Activated CD4-positive, alpha-beta T cell treated with anti-CD3 and anti-CD28 coated beads, Interleukin-2, amount 50 U/mL, for 4 hours (primary cell): ENCODE measurements at regions not wholly inside any gene's neighbourhood (a gene's known extent, or its start where the extent isn't known, plus 50 kb on each side); places are given as distances from the start of the nearest gene placed in this dataset.

Experiments used
- DNase-seq, 2 experiments: peaks; one replicate each; pipeline ENCODE4 v3.0.0-alpha.2; 2020

GRCh38 chr2:81551040-81551634 lies 1246.6 kb upstream of the LRRTM1 start:
- no peak for DNase-seq

GRCh38 chr2:81550277-81550676 lies 1245.7 kb upstream of the LRRTM1 start:
- DNase-seq = no peak

GRCh38 chr2:81549646-81550045 lies 1245.1 kb upstream of the LRRTM1 start:
- no peak for DNase-seq

GRCh38 chr2:81545626-81546025 lies 1241.1 kb upstream of the LRRTM1 start:
- DNase-seq = no peak

- no peak for DNase-seq
These were observed 1237.6 kb upstream of the LRRTM1 start for GRCh38 chr2:81542119-81542518.

GRCh38 chr2:81529944-81530343 lies 1225.4 kb upstream of the LRRTM1 start:
- DNase-seq = no peak

- no peak for DNase-seq
These were observed 1224.4 kb upstream of the LRRTM1 start for GRCh38 chr2:81528852-81529480.

GRCh38 chr2:81523344-81523743 lies 1218.8 kb upstream of the LRRTM1 start:
- no peak for DNase-seq

GRCh38 chr2:81513328-81513727 lies 1208.8 kb upstream of the LRRTM1 start:
- DNase-seq = no peak

GRCh38 chr2:81505586-81505985 lies 1201.0 kb upstream of the LRRTM1 start:
- no peak for DNase-seq

- no peak for DNase-seq
These were observed 1191.0 kb upstream of the LRRTM1 start for GRCh38 chr2:81495556-81495955.

- no peak for DNase-seq
These were observed 1178.7 kb upstream of the LRRTM1 start for GRCh38 chr2:81483254-81483653.

- DNase-seq = no peak
These were observed 1177.4 kb upstream of the LRRTM1 start for GRCh38 chr2:81481994-81482368.

GRCh38 chr2:81481242-81481993 lies 1176.9 kb upstream of the LRRTM1 start:
- no peak for DNase-seq

GRCh38 chr2:81467096-81467495 lies 1162.5 kb upstream of the LRRTM1 start:
- DNase-seq = no peak

GRCh38 chr2:81462420-81462819 lies 1157.9 kb upstream of the LRRTM1 start:
- no peak for DNase-seq

- DNase-seq = no peak
These were observed 1140.6 kb upstream of the LRRTM1 start for GRCh38 chr2:81445176-81445575.

- DNase-seq = no peak
These were observed 1133.0 kb upstream of the LRRTM1 start for GRCh38 chr2:81437456-81438000.

GRCh38 chr2:81436256-81436655 lies 1131.7 kb upstream of the LRRTM1 start:
- DNase-seq = no peak

- DNase-seq = no peak
These were observed 1108.1 kb upstream of the LRRTM1 start for GRCh38 chr2:81412681-81413080.

- no peak for DNase-seq
These were observed 1099.0 kb upstream of the LRRTM1 start for GRCh38 chr2:81403508-81403907.

- no peak for DNase-seq
These were observed 1092.0 kb upstream of the LRRTM1 start for GRCh38 chr2:81396417-81397019.

- DNase-seq = no peak
These were observed 1091.2 kb upstream of the LRRTM1 start for GRCh38 chr2:81395746-81396145.

- no peak for DNase-seq
These were observed 1084.7 kb upstream of the LRRTM1 start for GRCh38 chr2:81389203-81389602.
